Muscle of arm (tissue), 1 donor: ENCODE measurements at regions not wholly inside any gene's neighbourhood (a gene's known extent, or its start where the extent isn't known, plus 50 kb on each side); places are given as distances from the start of the nearest gene placed in this dataset.
"Not testable (repeated sequence)": the region's sequence is repeated elsewhere in the genome, so short reads cannot be mapped to it uniquely, and the experiment has no call there.

Experiments
- DNase-seq: peaks from one replicate; pipeline ENCODE4 v3.0.0-alpha.2; 2013

- DNase-seq: no peak
These were observed 205.6 kb upstream of the ZNF184 start for GRCh38 chr6:27678469-27678868.

- DNase-seq: no peak
These were observed 202.0 kb upstream of the ZNF184 start for GRCh38 chr6:27674882-27675281.

- DNase-seq: no peak
These were observed 199.4 kb upstream of the ZNF184 start for GRCh38 chr6:27672113-27672799.

GRCh38 chr6:27669624-27670301 is 196.9 kb upstream of the ZNF184 start:
- DNase-seq: no peak

GRCh38 chr6:27669295-27669623 is 196.4 kb upstream of the ZNF184 start:
- DNase-seq: no peak

GRCh38 chr6:27668442-27669294 is 195.8 kb upstream of the ZNF184 start:
- DNase-seq: no peak

GRCh38 chr6:27667657-27668441 is 194.9 kb upstream of the ZNF184 start:
- DNase-seq: no peak

- DNase-seq: no peak
These were observed 194.2 kb upstream of the ZNF184 start for GRCh38 chr6:27667016-27667656.

- no peak for DNase-seq
These were observed 189.9 kb upstream of the ZNF184 start for GRCh38 chr6:27662769-27663168.

GRCh38 chr6:27662212-27662611 is 189.3 kb upstream of the ZNF184 start:
- DNase-seq: not testable (repeated sequence)

- DNase-seq: not testable (repeated sequence)
These were observed 180.4 kb upstream of the ZNF184 start for GRCh38 chr6:27653143-27653825.

- DNase-seq: no peak
These were observed 178.4 kb upstream of the ZNF184 start for GRCh38 chr6:27651371-27651732.

GRCh38 chr6:27650620-27651370 is 177.9 kb upstream of the ZNF184 start:
- no peak for DNase-seq

- DNase-seq: no peak
These were observed 171.6 kb upstream of the ZNF184 start for GRCh38 chr6:27644528-27644927.

- DNase-seq: no peak
These were observed 170.0 kb upstream of the ZNF184 start for GRCh38 chr6:27642744-27643456.

- not testable (repeated sequence) for DNase-seq
These were observed 163.0 kb upstream of the ZNF184 start for GRCh38 chr6:27635886-27636285.

- DNase-seq: not testable (repeated sequence)
These were observed 160.3 kb upstream of the ZNF184 start for GRCh38 chr6:27633221-27633688.

GRCh38 chr6:27631609-27631916 is 158.7 kb upstream of the ZNF184 start:
- no peak for DNase-seq
